Nephron (organoid): ENCODE measurements at regions not wholly inside any gene's neighbourhood (a gene's known extent, or its start where the extent isn't known, plus 50 kb on each side); places are given as distances from the start of the nearest gene placed in this dataset.

Experiments
- H3K27ac Mint-ChIP-seq, 3 experiments: 2 replicates each; pipeline ENCODE4 v1.8.0; 2020; ENCODE audit warnings: mixed read lengths in 3 of 3, mild to moderate bottlenecking in 2 of 3, moderate library complexity in 1 of 3
- H3K27me3 Mint-ChIP-seq: 2 replicates; pipeline ENCODE4 v1.8.0; 2021; ENCODE audit warnings: low read depth, mild to moderate bottlenecking, moderate library complexity, mixed read lengths
- H3K36me3 Mint-ChIP-seq: 2 replicates; pipeline ENCODE4 v1.8.0; 2020; ENCODE audit warnings: low read depth, mixed read lengths
- H3K4me1 Mint-ChIP-seq: 2 replicates; pipeline ENCODE4 v1.8.0; 2020; ENCODE audit warnings: mixed read lengths
- H3K4me3 Mint-ChIP-seq, 3 experiments: 2 replicates each; pipeline ENCODE4 v1.8.0; 2020; ENCODE audit warnings: mild to moderate bottlenecking in 3 of 3, mixed read lengths in 3 of 3, moderate library complexity in 2 of 3
- H3K9me3 Mint-ChIP-seq: 2 replicates; pipeline ENCODE4 v1.8.0; 2020; ENCODE audit warnings: mixed read lengths
- TF ChIP-seq, protein P1 (sequence below), 3 experiments: fragments of 200-600 bp; sonication (generic); IDR thresholded peaks; one replicate each; pipeline ENCODE4 v1.5.0; 2021; ENCODE audit warnings: antibody characterized with exemption in 3 of 3; ENCODE audit not compliant: unreplicated experiment in 3 of 3

DNA sequence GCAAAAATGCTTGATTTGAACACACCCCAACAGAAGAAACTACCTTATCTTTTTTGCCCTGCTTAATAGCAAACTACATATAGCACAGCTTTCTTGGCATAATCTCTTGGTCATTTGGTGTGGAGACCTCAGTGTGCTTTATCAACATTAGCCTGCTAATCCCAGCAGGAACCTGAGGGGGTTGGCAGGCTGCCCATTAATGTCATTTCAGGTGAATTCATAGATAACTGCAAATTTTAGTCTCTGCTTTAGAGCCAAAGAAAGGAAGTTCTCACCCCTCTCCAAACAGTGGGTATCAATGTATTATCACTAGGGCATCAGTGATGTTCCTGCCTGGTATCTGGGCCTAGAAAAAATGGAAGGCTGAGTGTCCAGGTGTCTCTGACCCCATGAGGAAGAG is 489.0 kb downstream of the NTRK2 start:
- TF ChIP-seq, protein P1, sequence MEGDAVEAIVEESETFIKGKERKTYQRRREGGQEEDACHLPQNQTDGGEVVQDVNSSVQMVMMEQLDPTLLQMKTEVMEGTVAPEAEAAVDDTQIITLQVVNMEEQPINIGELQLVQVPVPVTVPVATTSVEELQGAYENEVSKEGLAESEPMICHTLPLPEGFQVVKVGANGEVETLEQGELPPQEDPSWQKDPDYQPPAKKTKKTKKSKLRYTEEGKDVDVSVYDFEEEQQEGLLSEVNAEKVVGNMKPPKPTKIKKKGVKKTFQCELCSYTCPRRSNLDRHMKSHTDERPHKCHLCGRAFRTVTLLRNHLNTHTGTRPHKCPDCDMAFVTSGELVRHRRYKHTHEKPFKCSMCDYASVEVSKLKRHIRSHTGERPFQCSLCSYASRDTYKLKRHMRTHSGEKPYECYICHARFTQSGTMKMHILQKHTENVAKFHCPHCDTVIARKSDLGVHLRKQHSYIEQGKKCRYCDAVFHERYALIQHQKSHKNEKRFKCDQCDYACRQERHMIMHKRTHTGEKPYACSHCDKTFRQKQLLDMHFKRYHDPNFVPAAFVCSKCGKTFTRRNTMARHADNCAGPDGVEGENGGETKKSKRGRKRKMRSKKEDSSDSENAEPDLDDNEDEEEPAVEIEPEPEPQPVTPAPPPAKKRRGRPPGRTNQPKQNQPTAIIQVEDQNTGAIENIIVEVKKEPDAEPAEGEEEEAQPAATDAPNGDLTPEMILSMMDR (IDR thresholded peaks at IDR 0.05; ENCODE audit: unreplicated experiment in 3 of 3): no peak
- Mint-ChIP-seq H3K9me3 (peaks cover 12% of the 10 kb centered on the region), H3K27me3 (no peaks in the 10 kb centered on the region), H3K4me3 (no peak overlapping the region), H3K36me3 (no peaks in the 10 kb centered on the region), H3K27ac (no peak overlapping the region), H3K4me1 (peaks cover 6% of the 10 kb centered on the region)

DNA sequence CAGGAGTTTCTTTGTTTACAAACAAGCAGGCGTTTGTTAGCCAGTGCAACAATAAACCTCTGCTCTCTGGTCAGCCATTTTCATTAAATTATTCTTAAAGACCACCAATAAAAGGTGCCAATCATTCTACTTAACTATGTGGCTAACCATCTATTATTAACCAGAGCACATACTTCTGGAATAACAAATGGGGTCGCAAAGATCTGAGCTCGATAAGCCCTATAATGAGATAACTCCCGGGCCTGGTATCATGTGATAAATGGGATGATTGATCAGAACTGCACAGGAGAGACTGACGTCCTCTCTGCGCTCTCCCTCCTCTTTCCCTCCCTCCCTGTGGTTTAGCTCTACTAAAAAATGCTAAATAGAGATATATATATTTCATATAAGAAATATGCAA is 488.2 kb downstream of the NTRK2 start:
- Mint-ChIP-seq H3K9me3 (peaks cover 8% of the 10 kb centered on the region), H3K4me3 (no peak overlapping the region), H3K36me3 (no peaks in the 10 kb centered on the region), H3K4me1 (peaks cover 6% of the 10 kb centered on the region), H3K27me3 (no peaks in the 10 kb centered on the region), H3K27ac (no peak overlapping the region)
- TF ChIP-seq, protein P1 (IDR thresholded peaks at IDR 0.05; ENCODE audit: unreplicated experiment in 3 of 3): no peak

DNA sequence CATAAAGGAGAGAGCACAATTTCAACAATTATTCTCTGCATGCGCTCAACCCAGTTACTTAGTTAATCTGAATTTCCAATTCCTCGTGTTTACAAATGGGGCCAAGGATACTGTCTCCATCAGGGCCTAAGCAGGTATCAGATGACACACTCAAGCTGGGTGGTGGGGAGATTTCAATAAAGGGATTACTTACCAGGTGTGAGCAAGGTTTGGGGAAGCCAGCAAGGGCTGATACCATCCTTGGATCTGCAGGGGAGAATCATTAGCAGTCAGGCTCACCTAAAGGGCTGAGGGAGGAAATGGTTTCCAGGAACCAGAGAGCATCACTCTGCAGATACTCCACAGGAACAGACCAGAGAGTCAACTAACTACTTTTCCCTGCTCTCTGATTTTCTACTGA is 487.1 kb downstream of the NTRK2 start:
- peaks cover 4% of the 10 kb centered on the region for H3K9me3 Mint-ChIP-seq

DNA sequence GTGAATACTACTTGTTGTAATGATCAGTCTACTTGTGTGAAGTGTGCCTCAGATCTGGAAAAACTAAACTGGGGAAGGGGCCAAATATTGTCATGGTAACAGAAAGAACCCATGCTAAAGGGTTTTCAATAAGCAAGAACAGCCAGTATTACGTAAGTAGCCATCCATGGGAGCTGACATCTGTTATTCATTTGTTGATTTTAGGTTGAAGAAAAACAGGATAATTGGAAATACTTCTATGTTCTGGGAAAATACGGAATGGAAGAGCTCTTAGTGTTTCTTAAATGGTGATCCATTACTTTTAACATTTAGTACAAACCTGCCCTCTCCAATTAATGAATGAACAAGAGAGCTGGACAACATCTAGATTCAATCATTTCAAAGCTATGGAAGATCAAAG is 485.8 kb downstream of the NTRK2 start:
- Mint-ChIP-seq H3K27me3 (no peaks in the 10 kb centered on the region), H3K27ac (peak overlapping the region in 2 of 3 experiments; percentile 28 to 77), H3K4me1 (peaks cover 24% of the 10 kb centered on the region), H3K4me3 (no peak overlapping the region), H3K36me3 (no peaks in the 10 kb centered on the region), H3K9me3 (no peaks in the 10 kb centered on the region)
- TF ChIP-seq, protein P1 (IDR thresholded peaks at IDR 0.05; ENCODE audit: unreplicated experiment in 3 of 3): no peak

More for the DNA sequence above, 487.1 kb downstream of the NTRK2 start:
- H3K27me3 Mint-ChIP-seq: no peaks in the 10 kb centered on the region
- H3K4me1 Mint-ChIP-seq: peaks cover 11% of the 10 kb centered on the region
- no peak overlapping the region for H3K4me3 Mint-ChIP-seq
- H3K36me3 Mint-ChIP-seq: no peaks in the 10 kb centered on the region
- TF ChIP-seq, protein P1 (IDR thresholded peaks at IDR 0.05; ENCODE audit: unreplicated experiment in 3 of 3): no peak
- peak overlapping the region in 1 of 3 experiments; percentile 71 for H3K27ac Mint-ChIP-seq

DNA sequence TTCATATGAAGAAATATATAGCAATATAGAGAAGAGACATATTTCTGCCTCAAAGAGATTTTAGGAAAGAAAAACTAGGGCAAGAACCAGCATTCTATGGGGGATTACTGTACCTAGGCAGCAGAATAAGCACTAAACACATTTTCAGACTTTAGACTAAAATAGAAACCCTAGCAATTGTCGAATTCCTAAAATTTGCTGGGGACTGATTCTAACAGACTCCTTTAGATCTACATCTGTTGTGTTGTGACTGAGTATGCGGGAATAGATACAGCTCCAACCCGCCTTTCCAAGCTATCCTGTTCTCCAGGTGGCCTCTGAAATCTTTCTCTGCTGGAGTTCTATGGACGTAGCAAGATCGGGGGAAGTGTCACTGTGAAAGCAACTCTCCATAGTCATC is 482.2 kb downstream of the NTRK2 start:
- Mint-ChIP-seq H3K27ac (peak overlapping the region; percentile 53 to 81 (median 60)), H3K4me3 (no peak overlapping the region), H3K36me3 (no peaks in the 10 kb centered on the region), H3K9me3 (no peaks in the 10 kb centered on the region), H3K4me1 (peaks cover 34% of the 10 kb centered on the region), H3K27me3 (no peaks in the 10 kb centered on the region)
- TF ChIP-seq, protein P1 (IDR thresholded peaks at IDR 0.05; ENCODE audit: unreplicated experiment in 3 of 3): no peak

DNA sequence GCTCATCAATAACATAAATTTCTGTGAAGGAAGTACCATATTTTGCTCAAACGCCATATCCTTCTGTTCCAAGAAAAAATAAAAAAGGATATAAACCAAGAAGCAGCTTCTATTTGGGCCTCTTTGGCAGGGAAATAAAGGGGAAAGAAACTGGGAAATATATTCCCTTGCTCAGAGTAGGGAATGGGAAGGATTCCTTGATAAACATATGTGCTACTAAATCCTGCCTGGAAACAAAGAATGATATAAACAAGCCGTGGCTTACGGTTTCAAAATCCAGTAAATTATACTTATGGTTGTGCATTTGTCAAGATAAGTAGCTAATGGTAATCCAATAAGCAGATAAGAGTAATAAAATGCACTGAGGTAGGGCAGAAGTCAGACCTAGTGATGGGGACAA is 481.6 kb downstream of the NTRK2 start:
- peaks cover 34% of the 10 kb centered on the region for H3K4me1 Mint-ChIP-seq
- H3K9me3 Mint-ChIP-seq: no peaks in the 10 kb centered on the region
- no peak overlapping the region for H3K4me3 Mint-ChIP-seq
- TF ChIP-seq, protein P1 (IDR thresholded peaks at IDR 0.05; ENCODE audit: unreplicated experiment in 3 of 3): no peak
- no peaks in the 10 kb centered on the region for H3K36me3 Mint-ChIP-seq
- H3K27me3 Mint-ChIP-seq: no peaks in the 10 kb centered on the region
- H3K27ac Mint-ChIP-seq: peak overlapping the region; percentile 53 to 81 (median 60)
